Heart left ventricle (tissue), 16 donors: ENCODE measurements at regions not wholly inside any gene's neighbourhood (a gene's known extent, or its start where the extent isn't known, plus 50 kb on each side); places are given as distances from the start of the nearest gene placed in this dataset.
"Not testable (repeated sequence)": the region's sequence is repeated elsewhere in the genome, so short reads cannot be mapped to it uniquely, and the experiment has no call there.

Experiments
- ATAC-seq, 4 donors: fragments of 200-7000 bp; cut with Tn5 transposase; one replicate each; pipeline ENCODE4 v1.9.1; 2020 to 2022; ENCODE audit warnings: moderate library complexity in 4 of 4, mild to moderate bottlenecking in 3 of 4, moderate number of reproducible peaks in 1 of 4
- DNase-seq, 5 donors: peaks; one replicate each; pipeline ENCODE4 v3.0.0-alpha.2; 2020
- H3K27ac ChIP-seq, 12 donors: fragments of 200-600 bp; sonication (generic) in 4 of 12; one replicate each; pipeline versions ENCODE4 v1.5.0 to v1.8.0; 2016 to 2022; ENCODE audit warnings: mild to moderate bottlenecking in 2 of 12
- H3K27me3 ChIP-seq, 9 donors: fragments of 200-600 bp; sonication (generic) in 2 of 9; one replicate each; pipeline versions ENCODE4 v1.5.1 to v1.8.0; 2016 to 2022; ENCODE audit warnings: mild to moderate bottlenecking in 3 of 9
- H3K36me3 ChIP-seq, 9 donors: fragments of 200-600 bp; sonication (generic) in 2 of 9; one replicate each; pipeline versions ENCODE4 v1.5.0 to v1.8.0; 2018 to 2022; ENCODE audit warnings: mild to moderate bottlenecking in 2 of 9
- H3K4me1 ChIP-seq, 12 donors: fragments of 200-600 bp; sonication (generic) in 4 of 12; one replicate each; pipeline versions ENCODE4 v1.5.0 to v1.8.0; 2016 to 2022; ENCODE audit warnings: mild to moderate bottlenecking in 3 of 12
- H3K4me3 ChIP-seq, 12 donors: fragments of 200-600 bp; sonication (generic) in 4 of 12; one replicate each; pipeline versions ENCODE4 v1.5.0 to v1.8.0; 2017 to 2022; ENCODE audit warnings: mild to moderate bottlenecking in 9 of 12, moderate library complexity in 4 of 12
- H3K9me3 ChIP-seq, 12 donors: fragments of 200-600 bp; sonication (generic) in 4 of 12; one replicate each; pipeline versions ENCODE4 v1.5.0 to v1.8.0; 2016 to 2022; ENCODE audit warnings: mild to moderate bottlenecking in 1 of 12
- CTCF ChIP-seq, 12 donors: fragments of 200-600 bp; sonication (generic) in 4 of 12; IDR thresholded peaks; one replicate each; pipeline versions ENCODE4 v1.5.0 to v1.8.0; 2018 to 2022; ENCODE audit warnings: antibody characterized with exemption in 12 of 12, mild to moderate bottlenecking in 5 of 12
- POLR2A ChIP-seq, 2 donors: fragments of 450-650 bp; IDR thresholded peaks; one replicate each; pipeline ENCODE4 v1.6.1; 2017; ENCODE audit warnings: antibody characterized with exemption in 2 of 2, mild to moderate bottlenecking in 2 of 2, moderate library complexity in 2 of 2
- WGBS, 4 donors: extraction: QIAGEN DNeasy Blood & Tissue Kit in 2 of 4; methylation state at CpG; one replicate each; pipeline versions ENCODE4 v1.1.5 to v1.1.7; 2013 to 2018; 5-methylcytosine and 5-hydroxymethylcytosine counted together
- intact Hi-C, 10 donors: fragments of 100-400 bp; cut with DNase I; formaldehyde crosslinking; loops; one replicate each; pipeline versions ENCODE4 v1.11.1 to v1.14.2; 2022
- donor health status: ischemic (EF 13 %, LVEDD 7.1; RV severe dilation, severe dysfunction).
- donor health status: healthy with polysubstance abuse.
- donor health status: DM: no; HTN: yes; CAD: no.
- donor health status: DM: no; HTN: no; CAD: no.
- donor health status: ischemic (EF 25% LVEDD 6.9; RV normal size, moderate dysfunction).
- donor health status: ischemic (EF 25% LVEDD 5.7; RV mildly dilated, moderate dysfunction).
- donor health status: healthy.
- donor health status: DM: yes; HTN: yes; CAD: no.
- donor health status: ischemic (EF 35%, LVEDD 5.7; RV mildly dilated, moderate dysfunction).
- donor health status: nonischemic (EF 11% LVEDD 7.7; RV severe dilation, severe dysfunction).
- donor health status: DM: yes; HTN: yes; CAD: no.
- donor health status: PGD.
- donor health status: ischemic (EF 29% LVEDD 5.4; RV normal size, mild dysfunction).
- donor health status: nonischemic (EF 23%, LVEDD 6.1; RV moderate dilation, normal function).

- intact Hi-C loops, result no loop called here
- DNase-seq (no peak), ATAC-seq (no peak)
- Histone ChIP-seq H3K4me1 (no peaks in the 10 kb centered on the region), H3K27me3 (no peaks in the 10 kb centered on the region), H3K4me3 (no peak overlapping the region), H3K36me3 (no peaks in the 10 kb centered on the region), H3K27ac (no peak overlapping the region), H3K9me3 (no peaks in the 10 kb centered on the region)
- WGBS, 4 donors, result 40 to 81% (median 74%) methylated on average over 1 of the region's 1 CpG
- TF ChIP-seq CTCF (IDR thresholded peaks at IDR 0.05) (no peak), POLR2A (IDR thresholded peaks at IDR 0.05) (no peak)
Observed at GRCh38 chr9:101814064-101814463, 75.6 kb upstream of the GRIN3A start.

GRCh38 chr9:101807879-101808278 lies 69.4 kb upstream of the GRIN3A start:
- H3K36me3 ChIP-seq, intact Hi-C loops, H3K27ac ChIP-seq, ATAC-seq, H3K27me3 ChIP-seq, H3K9me3 ChIP-seq, DNase-seq, H3K4me1 ChIP-seq, H3K4me3 ChIP-seq: not testable (repeated sequence)
- WGBS, 4 donors, result 79 to 93% (median 89%) methylated on average over 4 of the region's 4 CpGs

- H3K27me3 ChIP-seq, result no peaks in the 10 kb centered on the region
- TF ChIP-seq CTCF (IDR thresholded peaks at IDR 0.05) (no peak), POLR2A (IDR thresholded peaks at IDR 0.05) (no peak)
- H3K27ac ChIP-seq, result no peak overlapping the region
- peaks cover 0 to 2% (median 0%) of the 10 kb centered on the region in 12 donors for H3K9me3 ChIP-seq
- WGBS, 4 donors, result 67 to 75% (median 69%) methylated on average over 5 of the region's 5 CpGs
- no peak overlapping the region for H3K4me3 ChIP-seq
- ATAC-seq (no peak), DNase-seq (no peak)
- no peaks in the 10 kb centered on the region for H3K4me1 ChIP-seq
- intact Hi-C loops, result no loop called here
- no peaks in the 10 kb centered on the region for H3K36me3 ChIP-seq
Observed at GRCh38 chr9:101796044-101796443, 57.6 kb upstream of the GRIN3A start.

GRCh38 chr9:101795147-101795546 lies 56.7 kb upstream of the GRIN3A start:
- WGBS, 4 donors, result 73 to 80% (median 75%) methylated on average over 2 of the region's 2 CpGs

More at GRCh38 chr9:101795147-101795546, 56.7 kb upstream of the GRIN3A start:
- intact Hi-C loops, result no loop called here
- no peaks in the 10 kb centered on the region for H3K27me3 ChIP-seq
- ATAC-seq, result no peak
- peaks cover 0 to 2% (median 0%) of the 10 kb centered on the region in 12 donors for H3K9me3 ChIP-seq
- H3K36me3 ChIP-seq, result no peaks in the 10 kb centered on the region
- H3K4me3 ChIP-seq, result no peak overlapping the region
- H3K27ac ChIP-seq, result no peak overlapping the region
- no peak for DNase-seq
- H3K4me1 ChIP-seq, result no peaks in the 10 kb centered on the region
- TF ChIP-seq POLR2A (IDR thresholded peaks at IDR 0.05), result no peak
- no peak for TF ChIP-seq CTCF (IDR thresholded peaks at IDR 0.05)
